ENCODE measurements at regions not wholly inside any gene's neighbourhood (a gene's known extent, or its start where the extent isn't known, plus 50 kb on each side); places are given as distances from the start of the nearest gene placed in this dataset.

GRCh38 chr12:24077161-24077560 lies 127.7 kb upstream of the SOX5 start:
- Histone ChIP-seq H3K27ac (replicated peaks; ENCODE audit: low read length) (no peak overlapping the region), H2AFZ (ENCODE audit: low read length) (no peak overlapping the region), H3K36me3 (replicated peaks in 1 of 2; ENCODE audit: control insufficient read depth in 2 of 2, insufficient read depth in 2 of 2, low read length in 2 of 2) (no peaks in the 10 kb centered on the region), H4K91ac (ENCODE audit: low read depth, low read length, poor library complexity) (no peak overlapping the region), H3K18ac (ENCODE audit: low read length) (no peak overlapping the region), H3K27me3 (ENCODE audit: control insufficient read depth in 3 of 3, insufficient read depth in 3 of 3, low read depth in 1 of 3, low read length in 3 of 3) (no peaks in the 10 kb centered on the region), H3K4ac (ENCODE audit: low read length) (no peak overlapping the region), H4K8ac (ENCODE audit: low read depth, low read length) (no peak overlapping the region), H3K14ac (ENCODE audit: low read length) (no peak overlapping the region), H2BK15ac (ENCODE audit: low read length) (no peak overlapping the region), H3K79me1 (ENCODE audit: low read depth, low read length) (no peaks in the 10 kb centered on the region), H3K9ac (ENCODE audit: low read depth, low read length, poor library complexity) (no peak overlapping the region), H3K4me3 (ENCODE audit: low read length in 2 of 2) (no peak overlapping the region), H3K4me1 (ENCODE audit: control insufficient read depth in 2 of 2, insufficient read depth in 1 of 2, low read depth in 1 of 2, low read length in 2 of 2) (peaks cover 9 to 13% of the 10 kb centered on the region in 2 donors), H3K9me3 (replicated peaks in 1 of 2; ENCODE audit: control insufficient read depth in 2 of 2, insufficient read depth in 1 of 2, low read depth in 1 of 2, low read length in 2 of 2) (no peaks in the 10 kb centered on the region), H2BK120ac (ENCODE audit: low read depth, low read length) (no peak overlapping the region), H3K23ac (ENCODE audit: low read depth, low read length, poor library complexity) (no peak overlapping the region), H2AK5ac (ENCODE audit: low read depth, low read length) (no peak overlapping the region), H2BK12ac (ENCODE audit: low read length) (no peak overlapping the region), H3K4me2 (ENCODE audit: insufficient read depth, low read length, poor library complexity, severe bottlenecking) (no peak overlapping the region), H2BK5ac (ENCODE audit: low read length) (no peak overlapping the region)
- DNase-seq (ENCODE audit: low spot score): no peak
- no CpG with 5 or more reads among the region's 5 CpGs for WGBS, 2 donors (ENCODE audit: extremely low coverage in 2 of 2, insufficient read length in 2 of 2, insufficient replicate concordance in 1 of 2)

DNA sequence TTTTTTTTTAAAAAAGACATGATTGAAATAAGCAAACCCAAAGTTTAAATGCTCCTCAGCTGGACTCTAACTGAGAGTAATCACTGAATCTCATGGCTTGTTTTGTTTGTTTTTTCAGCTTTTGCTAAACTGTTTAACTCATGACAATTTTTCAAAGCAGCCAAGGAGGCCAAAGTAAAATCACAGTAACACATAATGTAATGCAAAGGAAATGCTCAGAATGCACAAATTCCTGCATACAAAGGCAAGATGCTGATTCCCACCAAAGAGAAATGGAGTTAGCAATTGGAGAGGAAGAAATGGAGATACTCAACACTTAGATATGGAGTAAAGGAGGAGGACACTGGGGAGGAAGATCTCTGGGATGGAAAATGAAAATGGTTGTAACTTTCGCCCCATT lies 126.2 kb upstream of the SOX5 start:
- H2AFZ ChIP-seq (ENCODE audit: low read length): no peak overlapping the region
- H4K91ac ChIP-seq (ENCODE audit: low read depth, low read length, poor library complexity): no peak overlapping the region
- no peaks in the 10 kb centered on the region for H3K9me3 ChIP-seq (replicated peaks in 1 of 2; ENCODE audit: control insufficient read depth in 2 of 2, insufficient read depth in 1 of 2, low read depth in 1 of 2, low read length in 2 of 2)
- no peak overlapping the region for H2BK5ac ChIP-seq (ENCODE audit: low read length)
- no peak overlapping the region for H3K14ac ChIP-seq (ENCODE audit: low read length)
- no CpG with 5 or more reads among the region's 1 CpG for WGBS, 2 donors (ENCODE audit: extremely low coverage in 2 of 2, insufficient read length in 2 of 2, insufficient replicate concordance in 1 of 2)
- H2BK120ac ChIP-seq (ENCODE audit: low read depth, low read length): no peak overlapping the region
- no peak overlapping the region for H3K18ac ChIP-seq (ENCODE audit: low read length)
- no peaks in the 10 kb centered on the region for H3K27me3 ChIP-seq (ENCODE audit: control insufficient read depth in 3 of 3, insufficient read depth in 3 of 3, low read depth in 1 of 3, low read length in 3 of 3)
- DNase-seq (ENCODE audit: low spot score): no peak
- no peak overlapping the region for H2BK15ac ChIP-seq (ENCODE audit: low read length)
- H2BK12ac ChIP-seq (ENCODE audit: low read length): no peak overlapping the region
- no peaks in the 10 kb centered on the region for H3K36me3 ChIP-seq (replicated peaks in 1 of 2; ENCODE audit: control insufficient read depth in 2 of 2, insufficient read depth in 2 of 2, low read length in 2 of 2)
- H3K4me1 ChIP-seq (ENCODE audit: control insufficient read depth in 2 of 2, insufficient read depth in 1 of 2, low read depth in 1 of 2, low read length in 2 of 2): peaks cover 2 to 4% of the 10 kb centered on the region in 2 donors
- H3K4me2 ChIP-seq (ENCODE audit: insufficient read depth, low read length, poor library complexity, severe bottlenecking): no peak overlapping the region
- no peak overlapping the region for H3K23ac ChIP-seq (ENCODE audit: low read depth, low read length, poor library complexity)
- H4K8ac ChIP-seq (ENCODE audit: low read depth, low read length): no peak overlapping the region
- H3K4ac ChIP-seq (ENCODE audit: low read length): no peak overlapping the region
- no peak overlapping the region for H3K9ac ChIP-seq (ENCODE audit: low read depth, low read length, poor library complexity)
- no peak overlapping the region for H3K27ac ChIP-seq (replicated peaks; ENCODE audit: low read length)
- no peaks in the 10 kb centered on the region for H3K79me1 ChIP-seq (ENCODE audit: low read depth, low read length)
- H2AK5ac ChIP-seq (ENCODE audit: low read depth, low read length): no peak overlapping the region
- no peak overlapping the region for H3K4me3 ChIP-seq (ENCODE audit: low read length in 2 of 2)

DNA sequence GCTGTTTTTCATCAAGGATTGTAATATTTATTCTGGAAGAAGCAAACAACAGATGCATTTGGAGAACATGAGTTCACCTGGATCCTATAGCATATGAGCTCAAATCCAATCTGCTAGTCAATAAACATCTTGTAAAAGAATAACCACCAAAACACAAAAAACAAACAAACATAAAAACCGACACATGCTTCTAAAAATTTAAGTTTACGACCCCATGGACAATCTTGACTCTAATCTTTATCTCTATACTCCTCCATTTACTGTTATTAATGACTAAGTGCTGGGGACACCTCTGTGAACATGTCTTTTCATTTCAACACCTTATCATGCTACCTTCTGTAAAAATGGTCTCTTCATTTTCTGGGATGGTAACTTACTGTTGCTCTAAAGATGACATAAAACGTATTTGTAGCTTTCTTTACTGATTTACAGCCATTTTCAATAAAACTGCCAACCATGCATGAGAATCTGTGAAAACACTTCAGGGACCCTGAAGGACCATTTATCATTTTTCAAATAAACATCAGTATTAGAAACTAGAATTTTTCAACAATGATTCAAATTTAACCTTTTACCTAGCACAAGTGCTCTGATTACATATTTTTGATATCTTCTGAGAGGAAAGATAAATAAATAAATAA lies 123.8 kb upstream of the SOX5 start:
- Histone ChIP-seq H3K27me3 (ENCODE audit: control insufficient read depth in 3 of 3, insufficient read depth in 3 of 3, low read depth in 1 of 3, low read length in 3 of 3) (no peaks in the 10 kb centered on the region), H2AK5ac (ENCODE audit: low read depth, low read length) (no peak overlapping the region), H3K79me1 (ENCODE audit: low read depth, low read length) (no peaks in the 10 kb centered on the region), H3K18ac (ENCODE audit: low read length) (no peak overlapping the region), H4K91ac (ENCODE audit: low read depth, low read length, poor library complexity) (no peak overlapping the region), H4K8ac (ENCODE audit: low read depth, low read length) (no peak overlapping the region), H3K14ac (ENCODE audit: low read length) (no peak overlapping the region), H2AFZ (ENCODE audit: low read length) (no peak overlapping the region), H3K4me3 (ENCODE audit: low read length in 2 of 2) (no peak overlapping the region), H3K36me3 (replicated peaks in 1 of 2; ENCODE audit: control insufficient read depth in 2 of 2, insufficient read depth in 2 of 2, low read length in 2 of 2) (no peaks in the 10 kb centered on the region), H2BK120ac (ENCODE audit: low read depth, low read length) (no peak overlapping the region), H2BK5ac (ENCODE audit: low read length) (no peak overlapping the region), H3K4me2 (ENCODE audit: insufficient read depth, low read length, poor library complexity, severe bottlenecking) (no peak overlapping the region), H2BK15ac (ENCODE audit: low read length) (no peak overlapping the region), H3K27ac (replicated peaks; ENCODE audit: low read length) (no peak overlapping the region), H3K9me3 (replicated peaks in 1 of 2; ENCODE audit: control insufficient read depth in 2 of 2, insufficient read depth in 1 of 2, low read depth in 1 of 2, low read length in 2 of 2) (no peaks in the 10 kb centered on the region), H3K4ac (ENCODE audit: low read length) (no peak overlapping the region), H3K4me1 (ENCODE audit: control insufficient read depth in 2 of 2, insufficient read depth in 1 of 2, low read depth in 1 of 2, low read length in 2 of 2) (peaks cover 7 to 10% of the 10 kb centered on the region in 2 donors), H3K9ac (ENCODE audit: low read depth, low read length, poor library complexity) (no peak overlapping the region), H3K23ac (ENCODE audit: low read depth, low read length, poor library complexity) (no peak overlapping the region), H2BK12ac (ENCODE audit: low read length) (no peak overlapping the region)
- 100% methylated on average over 2 of the region's 3 CpGs; no CpG with 5 or more reads in 1 of the 2 donors for WGBS, 2 donors (ENCODE audit: extremely low coverage in 2 of 2, insufficient read length in 2 of 2, insufficient replicate concordance in 1 of 2)
- DNase-seq (ENCODE audit: low spot score): no peak

- H3K23ac ChIP-seq (ENCODE audit: low read depth, low read length, poor library complexity): no peak overlapping the region
- H3K4me2 ChIP-seq (ENCODE audit: insufficient read depth, low read length, poor library complexity, severe bottlenecking): no peak overlapping the region
- no peak overlapping the region for H2BK12ac ChIP-seq (ENCODE audit: low read length)
- H3K27ac ChIP-seq (replicated peaks; ENCODE audit: low read length): no peak overlapping the region
- no CpG with 5 or more reads among the region's 1 CpG for WGBS, 2 donors (ENCODE audit: extremely low coverage in 2 of 2, insufficient read length in 2 of 2, insufficient replicate concordance in 1 of 2)
- H3K79me1 ChIP-seq (ENCODE audit: low read depth, low read length): no peaks in the 10 kb centered on the region
- no peak overlapping the region for H3K4ac ChIP-seq (ENCODE audit: low read length)
- H4K8ac ChIP-seq (ENCODE audit: low read depth, low read length): no peak overlapping the region
- no peak overlapping the region for H3K4me3 ChIP-seq (ENCODE audit: low read length in 2 of 2)
- H3K4me1 ChIP-seq (ENCODE audit: control insufficient read depth in 2 of 2, insufficient read depth in 1 of 2, low read depth in 1 of 2, low read length in 2 of 2): peaks cover 7 to 10% of the 10 kb centered on the region in 2 donors
- no peak overlapping the region for H2AK5ac ChIP-seq (ENCODE audit: low read depth, low read length)
- no peak for DNase-seq (ENCODE audit: low spot score)
- H2BK120ac ChIP-seq (ENCODE audit: low read depth, low read length): no peak overlapping the region
- H4K91ac ChIP-seq (ENCODE audit: low read depth, low read length, poor library complexity): no peak overlapping the region
- H2BK15ac ChIP-seq (ENCODE audit: low read length): no peak overlapping the region
- H2BK5ac ChIP-seq (ENCODE audit: low read length): no peak overlapping the region
- no peak overlapping the region for H3K14ac ChIP-seq (ENCODE audit: low read length)
- no peaks in the 10 kb centered on the region for H3K9me3 ChIP-seq (replicated peaks in 1 of 2; ENCODE audit: control insufficient read depth in 2 of 2, insufficient read depth in 1 of 2, low read depth in 1 of 2, low read length in 2 of 2)
- no peak overlapping the region for H3K9ac ChIP-seq (ENCODE audit: low read depth, low read length, poor library complexity)
- no peak overlapping the region for H2AFZ ChIP-seq (ENCODE audit: low read length)
- no peak overlapping the region for H3K18ac ChIP-seq (ENCODE audit: low read length)
- no peaks in the 10 kb centered on the region for H3K36me3 ChIP-seq (replicated peaks in 1 of 2; ENCODE audit: control insufficient read depth in 2 of 2, insufficient read depth in 2 of 2, low read length in 2 of 2)
- H3K27me3 ChIP-seq (ENCODE audit: control insufficient read depth in 3 of 3, insufficient read depth in 3 of 3, low read depth in 1 of 3, low read length in 3 of 3): no peaks in the 10 kb centered on the region
These were observed 122.8 kb upstream of the SOX5 start for GRCh38 chr12:24072302-24072701.
